ENCODE measurements at regions not wholly inside any gene's neighbourhood (a gene's known extent, or its start where the extent isn't known, plus 50 kb on each side); places are given as distances from the start of the nearest gene placed in this dataset.

DNA sequence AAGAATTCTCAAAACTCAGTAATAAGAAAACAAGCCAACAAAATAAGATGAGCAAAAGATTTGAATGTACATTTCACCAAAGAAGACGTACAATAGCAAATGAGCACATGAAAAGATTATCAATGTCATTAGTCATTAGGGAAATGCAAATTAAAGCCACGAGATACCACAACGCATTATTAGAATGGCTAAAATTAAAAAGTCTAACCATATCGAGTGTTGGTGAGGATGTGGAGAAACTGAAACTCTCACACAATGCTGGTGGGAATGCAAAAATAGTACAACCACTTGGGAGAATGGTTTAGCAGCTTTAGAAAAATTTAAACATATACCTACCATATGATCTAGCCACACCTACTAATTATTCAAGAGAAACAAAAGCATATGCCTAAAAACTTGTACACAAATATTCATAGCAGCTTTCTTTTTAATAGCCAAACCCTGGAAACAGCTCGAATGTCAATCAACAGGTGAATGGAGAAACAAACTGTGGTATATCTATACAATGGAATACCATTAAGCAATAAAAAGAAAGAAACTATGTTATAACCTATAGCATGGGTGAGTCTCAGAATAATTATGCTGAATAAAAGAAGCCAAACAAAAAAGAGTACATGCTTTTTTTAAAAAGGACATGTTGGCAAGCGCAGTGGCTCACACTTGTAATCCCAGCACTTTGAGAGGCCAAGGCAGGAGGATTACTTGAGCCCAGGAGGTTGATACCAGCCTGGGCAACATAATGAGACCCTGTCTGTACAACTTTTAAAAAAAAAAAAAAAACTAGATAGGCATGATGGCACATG is 103.6 kb downstream of the LITAF start:
- TF ChIP-seq YY1 (IDR thresholded peaks at IDR 0.05; ENCODE audit: insufficient read depth, insufficient read length) (no peak), SUZ12 (IDR thresholded peaks at IDR 0.05; ENCODE audit: extremely low read depth, insufficient read depth, insufficient read length) (no peak), ZNF274 (IDR thresholded peaks at IDR 0.05; ENCODE audit: low read depth, low read length) (no peak)
